UCSD-AML1 (cell line): ENCODE measurements at regions not wholly inside any gene's neighbourhood (a gene's known extent, or its start where the extent isn't known, plus 50 kb on each side); places are given as distances from the start of the nearest gene placed in this dataset.
"Not testable (repeated sequence)": the region's sequence is repeated elsewhere in the genome, so short reads cannot be mapped to it uniquely, and the experiment has no call there.

Experiments used
- DNase-seq: peaks from one replicate; lab custom pipeline; 2025; ENCODE audit not compliant: unreplicated experiment; lab: John Stamatoyannopoulos, UW

- no peak for DNase-seq
Observed at GRCh38 chr2:175282300-175282699, 100.8 kb upstream of the ATP5MC3 start.

GRCh38 chr2:175277772-175278171 lies 96.3 kb upstream of the ATP5MC3 start:
- DNase-seq: no peak

- DNase-seq: no peak
Observed at GRCh38 chr2:175275539-175275938, 94.0 kb upstream of the ATP5MC3 start.

GRCh38 chr2:175259164-175259563 lies 77.7 kb upstream of the ATP5MC3 start:
- no peak for DNase-seq

GRCh38 chr2:175256806-175257585 lies 75.5 kb upstream of the ATP5MC3 start:
- DNase-seq: no peak

- not testable (repeated sequence) for DNase-seq
Observed at GRCh38 chr2:175256391-175256790, 74.9 kb upstream of the ATP5MC3 start.

GRCh38 chr2:175253871-175254270 lies 72.4 kb upstream of the ATP5MC3 start:
- no peak for DNase-seq

GRCh38 chr2:175251425-175252041 lies 70.0 kb upstream of the ATP5MC3 start:
- no peak for DNase-seq

- no peak for DNase-seq
Observed at GRCh38 chr2:175247159-175247558, 65.6 kb upstream of the ATP5MC3 start.

GRCh38 chr2:175244697-175245096 lies 63.2 kb upstream of the ATP5MC3 start:
- DNase-seq: no peak

- DNase-seq: no peak
Observed at GRCh38 chr2:175241691-175242090, 60.2 kb upstream of the ATP5MC3 start.

- not testable (repeated sequence) for DNase-seq
Observed at GRCh38 chr2:175240033-175240432, 58.5 kb upstream of the ATP5MC3 start.

- DNase-seq: no peak
Observed at GRCh38 chr2:175236930-175237329, 55.4 kb upstream of the ATP5MC3 start.

GRCh38 chr2:175234650-175235049 lies 53.1 kb upstream of the ATP5MC3 start:
- no peak for DNase-seq

GRCh38 chr2:175234153-175234552 lies 52.6 kb upstream of the ATP5MC3 start:
- no peak for DNase-seq

GRCh38 chr2:175233135-175233719 lies 51.7 kb upstream of the ATP5MC3 start:
- DNase-seq: no peak
